H1 (cell line): ENCODE measurements at regions not wholly inside any gene's neighbourhood (a gene's known extent, or its start where the extent isn't known, plus 50 kb on each side); places are given as distances from the start of the nearest gene placed in this dataset.

Experiments
- CTCF ChIA-PET: fragments of 300-600 bp; sonication (Branson Sonifier 250); formaldehyde crosslinking; loops from one replicate; lab custom pipeline; 2021; ENCODE audit not compliant: partially characterized antibody; lab: Charles Lee
- POLR2A ChIA-PET: fragments of 300-600 bp; sonication (Branson Sonifier 250); formaldehyde crosslinking; loops from one replicate; lab custom pipeline; 2021; ENCODE audit warnings: inconsistent platforms; ENCODE audit not compliant: partially characterized antibody; lab: Charles Lee
- DNase-seq, 2 experiments: peaks; one replicate each; pipeline versions ENCODE4 v3.0.0 to v3.0.0-alpha.2; 2010 to 2022; ENCODE audit warnings: low spot score in 2 of 2, low read depth in 1 of 2, mixed read lengths in 1 of 2
- FAIRE-seq: peaks from 2 replicates; lab custom pipeline; 2011; peaks lifted over from hg19 to GRCh38; lab: Jason Lieb, UNC
- H2AFZ ChIP-seq: 2 replicates; pipeline ENCODE4 v1.8.1; 2012; ENCODE audit warnings: low read length, inconsistent platforms
- H2AK5ac ChIP-seq: 2 replicates; pipeline ENCODE4 v1.6.1; 2013; ENCODE audit warnings: low read depth, low read length
- H2BK120ac ChIP-seq: replicated peaks from 2 replicates; pipeline ENCODE3; 2013; ENCODE audit warnings: low read depth, low read length, inconsistent platforms
- H2BK12ac ChIP-seq: 2 replicates; pipeline ENCODE4 v1.6.1; 2013; ENCODE audit warnings: low read depth, low read length
- H2BK15ac ChIP-seq: 2 replicates; pipeline ENCODE4 v1.6.1; 2013; ENCODE audit warnings: low read length
- H2BK20ac ChIP-seq: 2 replicates; pipeline ENCODE4 v1.6.1; 2013; ENCODE audit warnings: low read length
- H2BK5ac ChIP-seq: 2 replicates; pipeline ENCODE4 v1.6.1; 2013; ENCODE audit warnings: low read depth, low read length
- H3K14ac ChIP-seq: 2 replicates; pipeline ENCODE4 v1.6.1; 2013; ENCODE audit warnings: inconsistent platforms; ENCODE audit not compliant: insufficient read length
- H3K18ac ChIP-seq: 2 replicates; pipeline ENCODE4 v1.6.1; 2013; ENCODE audit warnings: low read length; ENCODE audit errors: extremely low read depth
- H3K23ac ChIP-seq: 2 replicates; pipeline ENCODE4 v1.6.1; 2013; ENCODE audit warnings: inconsistent platforms; ENCODE audit not compliant: insufficient read length
- H3K23me2 ChIP-seq: 2 replicates; pipeline ENCODE4 v1.6.1; 2013; ENCODE audit warnings: low read depth, low read length
- H3K27ac ChIP-seq: 2 replicates; pipeline ENCODE4 v1.6.1; 2011; ENCODE audit warnings: low read depth, low read length, inconsistent platforms
- H3K27me3 ChIP-seq, 4 experiments: replicated peaks in 1 of 4; 1 replicate in 1 of 4; 2 replicates in 3 of 4; pipeline versions ENCODE4 v1.6.1 to v1.8.1; 2011 to 2013; ENCODE audit warnings: low read length in 3 of 4, mild to moderate bottlenecking in 3 of 4, inconsistent platforms in 2 of 4, mixed read lengths in 2 of 4, moderate library complexity in 1 of 4; ENCODE audit not compliant: control insufficient read depth in 3 of 4, insufficient read depth in 3 of 4; ENCODE audit errors: extremely low read depth in 1 of 4
- H3K36me3 ChIP-seq, 4 experiments: 2 replicates each; pipeline versions ENCODE4 v1.6.1 to v1.8.1; 2011 to 2013; ENCODE audit warnings: mild to moderate bottlenecking in 4 of 4, low read length in 3 of 4, moderate library complexity in 2 of 4, control low read depth in 1 of 4, inconsistent platforms in 1 of 4; ENCODE audit not compliant: insufficient read depth in 4 of 4, control insufficient read depth in 2 of 4
- H3K4ac ChIP-seq: replicated peaks from 2 replicates; pipeline ENCODE3; 2013; ENCODE audit warnings: low read length, low read depth, mixed read lengths, inconsistent platforms; ENCODE audit not compliant: insufficient read length
- H3K4me1 ChIP-seq, 4 experiments: replicated peaks in 1 of 4; 1 replicate in 1 of 4; 2 replicates in 3 of 4; pipeline versions ENCODE4 v1.6.1 to v1.8.1; 2011 to 2013; ENCODE audit warnings: low read length in 3 of 4, inconsistent platforms in 2 of 4, mixed read lengths in 1 of 4; ENCODE audit not compliant: insufficient read depth in 4 of 4, control insufficient read depth in 3 of 4
- H3K4me2 ChIP-seq, 2 experiments: 2 replicates each; pipeline versions ENCODE4 v1.6.1 to v1.8.1; 2011 to 2013; ENCODE audit warnings: low read depth in 2 of 2, low read length in 2 of 2, control low read depth in 1 of 2, inconsistent platforms in 1 of 2, mild to moderate bottlenecking in 1 of 2; ENCODE audit not compliant: insufficient read depth in 1 of 2
- H3K4me3 ChIP-seq, 4 experiments: fragments of 200-600, 300-600 bp in 1 of 4; sonication (generic), shearing (Covaris generic), sonication (Bioruptor Twin) in 1 of 4; 2 replicates each; pipeline versions ENCODE4 v1.5.1 to v1.8.1; 2011 to 2016; ENCODE audit warnings: low read length in 4 of 4, low read depth in 3 of 4, control low read depth in 2 of 4, inconsistent platforms in 2 of 4, mild to moderate bottlenecking in 2 of 4, mixed read lengths in 1 of 4, moderate library complexity in 1 of 4; ENCODE audit not compliant: insufficient read depth in 2 of 4; ENCODE audit errors: extremely low read depth in 1 of 4
- H3K56ac ChIP-seq: replicated peaks from 2 replicates; pipeline ENCODE3; 2013; ENCODE audit warnings: low read depth, mild to moderate bottlenecking, mixed read lengths, low read length, inconsistent platforms; ENCODE audit not compliant: insufficient read length
- H3K79me1 ChIP-seq: 2 replicates; pipeline ENCODE4 v1.6.1; 2013; ENCODE audit warnings: low read depth, low read length, control low read depth
- H3K79me2 ChIP-seq, 2 experiments: 2 replicates each; pipeline versions ENCODE4 v1.6.1 to v1.8.1; 2012 to 2013; ENCODE audit warnings: low read length in 2 of 2, mild to moderate bottlenecking in 2 of 2, inconsistent platforms in 1 of 2; ENCODE audit not compliant: insufficient read depth in 2 of 2, control insufficient read depth in 1 of 2
- H3K9ac ChIP-seq, 4 experiments: replicated peaks in 1 of 4; 1 replicate in 1 of 4; 2 replicates in 3 of 4; pipeline versions ENCODE4 v1.6.1 to v1.8.1; 2011 to 2013; ENCODE audit warnings: low read depth in 3 of 4, low read length in 3 of 4, control low read depth in 2 of 4, mild to moderate bottlenecking in 2 of 4, moderate library complexity in 2 of 4, inconsistent platforms in 1 of 4; ENCODE audit errors: extremely low read depth in 1 of 4
- H3K9me3 ChIP-seq, 2 experiments: 2 replicates each; pipeline versions ENCODE4 v1.6.1 to v1.8.1; 2012 to 2013; ENCODE audit warnings: mild to moderate bottlenecking in 2 of 2, moderate library complexity in 2 of 2, control low read depth in 1 of 2, inconsistent platforms in 1 of 2, low read depth in 1 of 2, low read length in 1 of 2, mixed read lengths in 1 of 2; ENCODE audit not compliant: insufficient read depth in 2 of 2
- H4K20me1 ChIP-seq, 2 experiments: replicated peaks in 1 of 2; 2 replicates each; pipeline versions ENCODE3 to v1.8.1; 2011 to 2013; ENCODE audit warnings: inconsistent platforms in 2 of 2, low read length in 2 of 2, mild to moderate bottlenecking in 1 of 2; ENCODE audit not compliant: insufficient read depth in 2 of 2, control insufficient read depth in 1 of 2
- H4K5ac ChIP-seq: 2 replicates; pipeline ENCODE4 v1.6.1; 2013; ENCODE audit warnings: low read length, low read depth, mixed read lengths, inconsistent platforms; ENCODE audit not compliant: insufficient read length
- H4K8ac ChIP-seq: 2 replicates; pipeline ENCODE4 v1.8.0; 2013; ENCODE audit warnings: mild to moderate bottlenecking, moderate library complexity, low read length, inconsistent platforms; ENCODE audit not compliant: insufficient read depth; ENCODE audit errors: extremely low read depth
- H4K91ac ChIP-seq: replicated peaks from 2 replicates; pipeline ENCODE3; 2013; ENCODE audit warnings: low read length, mixed read lengths, inconsistent platforms; ENCODE audit not compliant: insufficient read length
- BCL11A ChIP-seq, 2 experiments: IDR thresholded peaks; one replicate each; pipeline ENCODE4 v1.6.1; 2011; ENCODE audit warnings: low read depth in 2 of 2, low read length in 2 of 2, mild to moderate bottlenecking in 2 of 2
- BRCA1 ChIP-seq: IDR thresholded peaks from 2 replicates; pipeline ENCODE4 v1.6.1; 2012; ENCODE audit warnings: low read depth, low read length, improper control_type of control experiment
- CREB1 ChIP-seq: IDR thresholded peaks from 2 replicates; pipeline ENCODE4 v1.6.1; 2012; ENCODE audit warnings: inconsistent platforms
- CTBP2 ChIP-seq: IDR thresholded peaks from 2 replicates; pipeline ENCODE4 v1.7.0; 2011; ENCODE audit warnings: borderline replicate concordance, mild to moderate bottlenecking, moderate library complexity, mixed read lengths, low read length; ENCODE audit not compliant: insufficient read depth, insufficient read length
- EZH2 ChIP-seq: fragments of 200-600 bp; sonication (generic); IDR thresholded peaks from 2 replicates; pipeline ENCODE4 v1.7.1; 2012; ENCODE audit warnings: low read depth, mild to moderate bottlenecking, moderate library complexity, low read length, inconsistent platforms; ENCODE audit not compliant: severe bottlenecking
- GTF2F1 ChIP-seq: IDR thresholded peaks from 2 replicates; pipeline ENCODE4 v1.6.1; 2012; ENCODE audit warnings: low read depth, low read length, improper control_type of control experiment, borderline replicate concordance
- JUN ChIP-seq: IDR thresholded peaks from 2 replicates; pipeline ENCODE4 v1.6.1; 2011; ENCODE audit warnings: low read depth, mild to moderate bottlenecking, improper control_type of control experiment, low read length
- SAP30 ChIP-seq: fragments of 300-600 bp; sonication (generic); IDR thresholded peaks from 2 replicates; pipeline ENCODE4 v1.7.1; 2012; ENCODE audit warnings: low read length, moderate library complexity, mild to moderate bottlenecking, inconsistent platforms; ENCODE audit not compliant: insufficient read depth, insufficient replicate concordance
- SP2 ChIP-seq: IDR thresholded peaks from 2 replicates; pipeline ENCODE4 v1.6.1; 2012; ENCODE audit warnings: mild to moderate bottlenecking, low read length, inconsistent platforms
- TAF1 ChIP-seq: IDR thresholded peaks from 2 replicates; pipeline ENCODE4 v1.6.1; 2011; ENCODE audit warnings: mild to moderate bottlenecking, low read depth, low read length
- USF2 ChIP-seq: IDR thresholded peaks from 2 replicates; pipeline ENCODE4 v1.6.1; 2011; ENCODE audit warnings: low read length, improper control_type of control experiment
- YY1 ChIP-seq: IDR thresholded peaks from 2 replicates; pipeline ENCODE4 v1.6.1; 2011; ENCODE audit warnings: low read depth, mild to moderate bottlenecking, low read length
- WGBS, 2 experiments: shearing (Covaris generic) in 1 of 2; methylation state at CpG; one replicate each; pipeline versions ENCODE4 v1.1.6 to v1.1.7; 2013 to 2015; ENCODE audit warnings: low lambda C conversion rate in 2 of 2, mixed read lengths in 2 of 2, inconsistent platforms in 1 of 2, low coverage in 1 of 2, missing lambda C conversion rate in 1 of 2; ENCODE audit not compliant: insufficient replicate concordance in 2 of 2, insufficient coverage in 1 of 2, insufficient read length in 1 of 2; ENCODE audit errors: extremely low coverage in 1 of 2, missing lambda C conversion rate in 1 of 2; 5-methylcytosine and 5-hydroxymethylcytosine counted together

DNA sequence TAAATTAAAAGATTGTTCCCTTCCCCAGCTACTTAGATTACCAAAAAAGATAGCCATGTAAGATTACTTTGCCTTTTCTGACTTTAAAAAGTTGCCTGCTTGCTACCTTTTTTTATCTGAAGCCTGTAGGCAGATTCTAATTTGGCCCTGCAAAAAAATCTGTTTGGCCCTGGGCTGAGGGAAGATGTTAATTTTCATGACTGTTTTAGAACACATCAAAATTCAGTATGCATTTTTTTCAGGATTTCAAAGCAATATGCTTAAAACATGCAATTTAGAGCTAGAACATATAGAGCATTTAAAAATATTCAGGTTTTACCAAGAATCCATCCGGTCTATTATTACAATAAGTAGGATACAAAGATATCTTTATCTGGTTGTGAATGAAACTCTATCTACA is 563.6 kb downstream of the NR2F1-AS1 start:
- no peak overlapping the region for H4K8ac ChIP-seq
- no peak for FAIRE-seq
- no peak overlapping the region for H2BK120ac ChIP-seq
- no peak overlapping the region for H4K5ac ChIP-seq
- no peak overlapping the region for H2BK5ac ChIP-seq
- H2AK5ac ChIP-seq = no peak overlapping the region
- CTCF ChIA-PET = interaction anchor here (0.6 kb wide), 1 partner anchor 25 kb away, joined by 3 read pairs; no protein-coding TSS in a partner anchor
- H3K79me2 ChIP-seq = no peaks in the 10 kb centered on the region
- H3K9ac ChIP-seq = no peak overlapping the region
- H2BK15ac ChIP-seq = no peak overlapping the region
- H3K4me1 ChIP-seq = peaks cover 0 to 2% (median 0%) of the 10 kb centered on the region in 4 experiments; a peak in 1 of 7 replicates
- H3K56ac ChIP-seq = no peak overlapping the region
- H2AFZ ChIP-seq = no peak overlapping the region
- H3K23ac ChIP-seq = no peak overlapping the region
- 96% methylated on average over 1 of the region's 1 CpG; no CpG with 5 or more reads in 1 of the 2 experiments for WGBS, 2 experiments
- no peaks in the 10 kb centered on the region for H4K20me1 ChIP-seq
- H2BK20ac ChIP-seq = no peak overlapping the region
- H3K79me1 ChIP-seq = no peaks in the 10 kb centered on the region
- H3K27me3 ChIP-seq = peaks cover 0 to 1% (median 0%) of the 10 kb centered on the region in 4 experiments; a peak in 1 of 7 replicates
- no peak overlapping the region for H3K4me3 ChIP-seq
- no peaks in the 10 kb centered on the region for H3K9me3 ChIP-seq
- no peak overlapping the region for H3K14ac ChIP-seq
- DNase-seq = no peak
- H3K4ac ChIP-seq = no peak overlapping the region
- no peak overlapping the region for H2BK12ac ChIP-seq
- POLR2A ChIA-PET = no interaction called here
- H4K91ac ChIP-seq = no peak overlapping the region
- H3K18ac ChIP-seq = no peak overlapping the region
- H3K27ac ChIP-seq = no peak overlapping the region
- no peaks in the 10 kb centered on the region for H3K23me2 ChIP-seq
- no peaks in the 10 kb centered on the region for H3K36me3 ChIP-seq
- no peak overlapping the region for H3K4me2 ChIP-seq
- TF ChIP-seq CTBP2 (no peak), SP2 (no peak), BRCA1 (no peak), YY1 (no peak), SAP30 (no peak), EZH2 (no peak), JUN (no peak), USF2 (no peak), BCL11A (IDR thresholded peaks at IDR 0.05; ENCODE audit: low read depth in 2 of 2, low read length in 2 of 2) (no peak), CREB1 (no peak), TAF1 (no peak), GTF2F1 (no peak)
